Cardiac fibroblast (primary cell): ENCODE measurements at regions not wholly inside any gene's neighbourhood (a gene's known extent, or its start where the extent isn't known, plus 50 kb on each side); places are given as distances from the start of the nearest gene placed in this dataset.
"Not testable (repeated sequence)": the region's sequence is repeated elsewhere in the genome, so short reads cannot be mapped to it uniquely, and the experiment has no call there.

Experiments
- DNase-seq, 2 donors: peaks; one replicate each; pipeline versions ENCODE4 v3.0.0 to v3.0.0-alpha.2; 2010; ENCODE audit warnings: low read depth in 2 of 2
- H3K4me3 ChIP-seq, 2 donors: replicated peaks in 1 of 2; 1 replicate in 1 of 2; 2 replicates in 1 of 2; pipeline ENCODE4 v1.5.1; 2011; ENCODE audit warnings: low read depth in 2 of 2, low read length in 2 of 2, mild to moderate bottlenecking in 2 of 2, moderate library complexity in 1 of 2
- TF ChIP-seq, protein P1 (sequence below): IDR thresholded peaks from one replicate; pipeline ENCODE4 v1.5.1; 2011; ENCODE audit warnings: low read depth, mild to moderate bottlenecking, low read length, inconsistent platforms

DNA sequence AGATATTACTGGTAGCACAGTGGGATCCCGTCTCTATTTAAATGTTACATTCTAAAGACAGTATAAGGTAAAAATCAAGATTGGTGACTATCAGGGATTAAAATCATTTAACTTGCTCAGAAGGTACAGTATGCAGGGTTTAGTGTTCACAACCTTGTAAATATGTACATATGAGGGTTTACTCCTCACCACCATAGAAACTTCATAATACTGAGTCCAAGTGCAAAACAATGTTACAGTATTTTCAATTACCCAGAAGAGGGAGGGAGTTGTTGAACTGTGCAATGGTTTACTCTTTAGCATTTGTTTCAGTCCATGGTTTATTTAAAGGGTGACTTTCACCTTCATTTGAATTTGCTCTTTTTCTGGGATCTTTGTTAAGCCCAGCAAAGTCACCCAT, 165.1 kb downstream of the ZNF621 start:
- TF ChIP-seq, protein P1, sequence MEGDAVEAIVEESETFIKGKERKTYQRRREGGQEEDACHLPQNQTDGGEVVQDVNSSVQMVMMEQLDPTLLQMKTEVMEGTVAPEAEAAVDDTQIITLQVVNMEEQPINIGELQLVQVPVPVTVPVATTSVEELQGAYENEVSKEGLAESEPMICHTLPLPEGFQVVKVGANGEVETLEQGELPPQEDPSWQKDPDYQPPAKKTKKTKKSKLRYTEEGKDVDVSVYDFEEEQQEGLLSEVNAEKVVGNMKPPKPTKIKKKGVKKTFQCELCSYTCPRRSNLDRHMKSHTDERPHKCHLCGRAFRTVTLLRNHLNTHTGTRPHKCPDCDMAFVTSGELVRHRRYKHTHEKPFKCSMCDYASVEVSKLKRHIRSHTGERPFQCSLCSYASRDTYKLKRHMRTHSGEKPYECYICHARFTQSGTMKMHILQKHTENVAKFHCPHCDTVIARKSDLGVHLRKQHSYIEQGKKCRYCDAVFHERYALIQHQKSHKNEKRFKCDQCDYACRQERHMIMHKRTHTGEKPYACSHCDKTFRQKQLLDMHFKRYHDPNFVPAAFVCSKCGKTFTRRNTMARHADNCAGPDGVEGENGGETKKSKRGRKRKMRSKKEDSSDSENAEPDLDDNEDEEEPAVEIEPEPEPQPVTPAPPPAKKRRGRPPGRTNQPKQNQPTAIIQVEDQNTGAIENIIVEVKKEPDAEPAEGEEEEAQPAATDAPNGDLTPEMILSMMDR, result no peak
- H3K4me3 ChIP-seq, result no peak overlapping the region
- DNase-seq, result no peak

DNA sequence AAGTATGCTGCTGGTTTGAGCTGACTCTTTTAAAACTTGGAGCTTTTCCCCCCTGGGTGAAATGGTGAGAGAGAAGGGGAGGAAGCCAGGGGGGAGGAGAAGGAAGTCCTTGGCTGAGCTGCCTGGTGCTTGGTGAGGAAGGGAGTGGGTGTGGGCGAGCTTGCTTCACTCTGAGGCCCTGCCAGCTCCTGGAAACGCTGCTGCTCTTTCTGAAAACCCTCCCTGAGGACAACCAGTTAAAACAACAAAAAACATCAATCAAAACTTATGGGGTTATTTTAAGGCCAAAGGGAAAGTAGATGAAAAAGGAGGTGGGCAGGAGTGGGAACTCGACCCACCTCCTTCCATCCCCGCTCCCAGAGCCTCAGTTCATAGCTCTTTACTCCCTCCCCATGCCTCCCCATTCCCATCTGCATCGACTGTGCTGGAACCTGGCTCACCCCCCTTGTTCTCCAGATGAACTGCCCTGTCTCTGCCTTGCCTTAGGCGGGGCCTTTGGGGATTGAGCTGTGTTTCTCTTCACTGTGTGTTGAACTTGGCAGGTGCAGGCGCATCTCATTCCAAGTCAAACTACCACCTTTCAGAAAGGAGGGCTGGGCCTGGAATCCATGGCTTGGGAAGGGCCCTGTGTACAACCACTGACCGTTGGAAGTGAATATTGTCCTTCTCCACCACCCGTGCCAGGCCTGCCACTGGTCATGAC, 166.1 kb downstream of the ZNF621 start:
- no peak overlapping the region for H3K4me3 ChIP-seq
- DNase-seq, result peak in 1 of 2 donors; percentile 58
- TF ChIP-seq, protein P1, result no peak

DNA sequence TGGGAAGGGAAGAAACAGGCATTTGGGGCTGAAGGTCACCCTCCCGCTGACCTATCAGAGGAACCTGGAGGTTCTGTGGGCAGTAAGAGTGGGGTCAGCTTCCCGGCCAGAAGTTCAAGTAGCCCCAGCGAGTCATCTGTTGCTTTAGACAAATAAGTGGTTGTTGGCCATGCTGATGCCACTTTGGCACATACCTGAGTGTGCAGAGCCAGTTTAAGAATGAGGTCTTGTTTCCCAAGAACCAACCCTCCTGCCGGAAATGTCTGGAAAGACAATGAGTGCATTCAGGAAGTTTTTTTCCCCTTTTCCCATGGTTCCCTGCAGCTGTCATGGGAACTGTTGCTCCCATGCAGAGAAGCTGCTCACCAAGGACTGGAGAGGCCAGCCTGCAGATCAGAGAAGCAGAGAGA, 166.7 kb downstream of the ZNF621 start:
- H3K4me3 ChIP-seq, result no peak overlapping the region
- TF ChIP-seq, protein P1, result no peak
- peak; percentile 1 to 24 for DNase-seq

DNA sequence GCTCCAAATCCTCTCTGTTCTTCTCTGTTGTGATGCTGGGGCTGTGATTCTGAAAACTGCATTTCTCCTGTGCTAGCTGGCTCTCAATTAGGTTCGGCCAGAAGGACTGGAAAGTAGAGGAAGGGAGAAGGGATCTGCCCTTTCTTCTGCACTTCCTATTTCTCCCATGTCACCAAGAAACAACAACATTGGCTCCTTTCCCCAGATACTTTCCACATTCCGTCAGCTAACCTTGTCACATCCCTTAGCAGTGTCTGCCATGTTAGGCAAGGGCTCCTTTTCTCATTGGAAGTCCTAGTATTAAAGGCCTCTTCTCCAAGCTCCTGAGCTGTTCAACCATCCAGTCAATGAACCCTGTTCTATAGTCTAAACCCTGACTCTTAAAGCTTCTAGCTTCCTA, 171.1 kb downstream of the ZNF621 start:
- TF ChIP-seq, protein P1, result no peak
- no peak overlapping the region for H3K4me3 ChIP-seq
- DNase-seq, result no peak

DNA sequence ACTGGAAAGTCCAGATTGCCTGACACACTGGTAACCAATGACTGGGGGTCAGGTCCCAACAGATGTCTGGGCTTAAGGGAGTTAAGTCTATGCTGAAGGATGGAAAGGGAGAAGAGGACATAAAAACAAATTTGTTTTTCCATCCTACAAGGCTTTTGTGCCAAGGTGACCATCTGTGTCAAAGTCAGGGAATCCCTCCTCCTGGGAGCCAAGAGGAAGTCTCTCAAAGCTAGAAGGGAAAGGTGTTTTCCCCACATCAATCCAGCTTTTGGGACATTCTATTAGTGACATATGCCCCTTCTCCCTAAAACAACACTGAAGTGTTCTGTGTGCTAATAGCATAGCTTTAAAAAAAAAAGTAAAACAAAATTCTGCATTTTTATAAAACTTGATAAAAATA, 173.9 kb downstream of the ZNF621 start:
- H3K4me3 ChIP-seq, DNase-seq: not testable (repeated sequence)

DNA sequence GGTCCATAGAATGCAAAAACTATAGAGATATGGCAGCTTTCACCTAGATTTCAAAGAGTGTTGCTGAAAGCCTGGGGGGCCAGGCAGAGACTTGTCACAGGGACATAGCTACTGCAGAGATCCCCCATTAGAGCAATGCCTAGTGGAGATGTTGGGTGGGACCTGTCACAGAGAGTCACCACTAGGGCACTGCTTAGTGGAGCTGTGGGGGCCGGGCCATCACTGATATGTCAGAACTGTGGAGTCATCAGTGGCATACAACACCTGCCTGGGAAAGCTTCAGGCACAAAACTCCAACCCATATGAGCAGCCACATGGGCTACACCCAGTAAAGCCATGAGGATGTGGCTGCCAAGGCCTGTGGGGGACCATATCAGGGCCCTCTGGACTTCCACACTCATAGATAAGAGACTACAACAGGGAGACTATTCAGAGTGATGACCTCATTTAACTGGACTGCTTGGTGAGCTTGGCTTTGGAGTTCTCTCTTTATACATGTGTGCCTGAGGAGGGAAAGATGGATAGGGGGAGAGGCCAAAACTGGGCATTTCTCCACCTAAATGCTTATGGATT, 176.3 kb downstream of the ZNF621 start:
- DNase-seq, result no peak

DNA sequence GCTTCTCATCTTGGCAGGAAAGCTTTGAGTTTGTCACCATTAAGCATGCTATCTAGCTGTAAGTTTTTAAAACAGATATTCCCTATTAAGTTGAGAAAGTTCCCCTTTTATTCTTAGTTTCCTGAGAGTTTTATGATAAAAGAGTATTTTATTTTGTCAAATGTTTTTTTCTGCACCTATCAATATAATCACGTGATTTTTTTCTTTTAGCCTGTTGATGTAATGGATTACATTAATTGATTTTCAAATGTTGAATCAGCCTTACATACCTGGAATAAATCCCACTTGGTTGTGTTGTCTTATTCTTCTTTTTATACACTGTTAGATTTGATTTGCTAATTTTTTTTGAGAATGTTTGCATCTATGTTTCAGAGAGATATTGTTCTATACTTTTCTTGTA, 179.5 kb downstream of the ZNF621 start:
- DNase-seq, result no peak
- no peak overlapping the region for H3K4me3 ChIP-seq
- TF ChIP-seq, protein P1, result no peak

More for the DNA sequence above, 176.3 kb downstream of the ZNF621 start:
- TF ChIP-seq, protein P1, result no peak
- no peak overlapping the region for H3K4me3 ChIP-seq
